PFSK-1 (cell line): ENCODE measurements at regions not wholly inside any gene's neighbourhood (a gene's known extent, or its start where the extent isn't known, plus 50 kb on each side); places are given as distances from the start of the nearest gene placed in this dataset.

Source experiments
- FOXP2 ChIP-seq: optimal IDR thresholded peaks from 2 replicates; pipeline ENCODE3; 2011; ENCODE audit warnings: borderline replicate concordance, control low read depth, inconsistent platforms; ENCODE audit not compliant: insufficient read depth; ENCODE audit errors: extremely low read length, extremely low read depth
- POLR2AphosphoS5 ChIP-seq: IDR thresholded peaks from 2 replicates; pipeline ENCODE4 v1.6.1; 2012; ENCODE audit warnings: low read depth, mild to moderate bottlenecking, control low read depth, low read length, moderate library complexity
- TAF1 ChIP-seq: IDR thresholded peaks from 2 replicates; pipeline ENCODE4 v1.6.1; 2012; ENCODE audit warnings: low read length, control low read depth, borderline replicate concordance; ENCODE audit not compliant: insufficient read depth

DNA sequence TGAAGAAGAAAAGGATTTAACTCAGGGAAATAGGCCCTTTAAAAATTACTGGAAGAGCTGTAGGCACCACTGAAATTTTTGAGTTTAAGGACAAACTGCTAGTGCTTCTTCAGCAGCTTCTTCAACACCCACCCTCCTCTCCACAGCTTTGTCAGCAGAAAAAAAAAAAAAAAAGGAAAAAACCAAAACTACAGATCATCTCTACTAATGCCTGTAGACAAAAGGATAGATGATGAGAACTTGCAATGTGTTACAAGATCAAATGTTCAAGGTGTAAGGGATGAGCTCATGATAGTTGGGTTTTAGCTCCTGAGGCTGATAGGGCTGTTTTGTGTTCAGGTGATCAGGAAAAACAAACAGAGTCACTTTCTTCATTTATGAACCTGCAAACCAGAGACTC is 55.2 kb upstream of the PREP start:
- TF ChIP-seq FOXP2 (no peak), POLR2AphosphoS5 (no peak), TAF1 (no peak)
